ENCODE measurements at regions not wholly inside any gene's neighbourhood (a gene's known extent, or its start where the extent isn't known, plus 50 kb on each side); places are given as distances from the start of the nearest gene placed in this dataset.

- no peak for TF ChIP-seq CTCF (IDR thresholded peaks at IDR 0.05; ENCODE audit: extremely low read depth, insufficient read depth, missing control alignments)
- in situ Hi-C loops (cut with MboI; ENCODE audit: low pct_unique_long_range_greater_than_20kb, low sequenced_read_pairs, unreplicated experiment) = loop anchor here (25.0 kb wide), 1 partner anchor 138 kb away; no protein-coding TSS in a partner anchor
- DNase-seq (ENCODE audit: low spot score) = no peak
Measured at GRCh38 chr14:105849933-105850626, 323.7 kb downstream of the TMEM121 start.

- no peak for DNase-seq (ENCODE audit: low spot score)
- no peak for TF ChIP-seq CTCF (IDR thresholded peaks at IDR 0.05; ENCODE audit: extremely low read depth, insufficient read depth, missing control alignments)
- in situ Hi-C loops (cut with MboI; ENCODE audit: low pct_unique_long_range_greater_than_20kb, low sequenced_read_pairs, unreplicated experiment) = loop anchor here (25.0 kb wide), 1 partner anchor 139 kb away; no protein-coding TSS in a partner anchor
Measured at GRCh38 chr14:105850853-105851581, 324.6 kb downstream of the TMEM121 start.

GRCh38 chr14:105851716-105852377 lies 325.5 kb downstream of the TMEM121 start:
- in situ Hi-C loops (cut with MboI; ENCODE audit: low pct_unique_long_range_greater_than_20kb, low sequenced_read_pairs, unreplicated experiment) = loop anchor here (25.0 kb wide), 1 partner anchor 140 kb away; no protein-coding TSS in a partner anchor
- DNase-seq (ENCODE audit: low spot score) = no peak
- no peak for TF ChIP-seq CTCF (IDR thresholded peaks at IDR 0.05; ENCODE audit: extremely low read depth, insufficient read depth, missing control alignments)

GRCh38 chr14:105852378-105853088 lies 326.1 kb downstream of the TMEM121 start:
- DNase-seq (ENCODE audit: low spot score) = no peak
- TF ChIP-seq CTCF (IDR thresholded peaks at IDR 0.05; ENCODE audit: extremely low read depth, insufficient read depth, missing control alignments) = no peak
- in situ Hi-C loops (cut with MboI; ENCODE audit: low pct_unique_long_range_greater_than_20kb, low sequenced_read_pairs, unreplicated experiment) = loop anchor here (25.0 kb wide), 1 partner anchor 140 kb away; no protein-coding TSS in a partner anchor

GRCh38 chr14:105853089-105853906 lies 326.9 kb downstream of the TMEM121 start:
- in situ Hi-C loops (cut with MboI; ENCODE audit: low pct_unique_long_range_greater_than_20kb, low sequenced_read_pairs, unreplicated experiment) = loop anchor here (25.0 kb wide), 1 partner anchor 141 kb away; no protein-coding TSS in a partner anchor
- TF ChIP-seq CTCF (IDR thresholded peaks at IDR 0.05; ENCODE audit: extremely low read depth, insufficient read depth, missing control alignments) = no peak
- no peak for DNase-seq (ENCODE audit: low spot score)
